Liver (tissue), 3 donors: ENCODE measurements at regions not wholly inside any gene's neighbourhood (a gene's known extent, or its start where the extent isn't known, plus 50 kb on each side); places are given as distances from the start of the nearest gene placed in this dataset.

Experiments used
- EGR1 ChIP-seq, 2 donors: IDR thresholded peaks; 2 replicates each; pipeline ENCODE4 v1.6.1; 2016 to 2018; ENCODE audit warnings: antibody characterized with exemption in 2 of 2, low read depth in 2 of 2
- FOXA1 ChIP-seq: IDR thresholded peaks from 2 replicates; pipeline ENCODE4 v1.6.1; 2016; ENCODE audit warnings: antibody characterized with exemption
- GABPA ChIP-seq, 2 donors: IDR thresholded peaks in 1 of 2; conservative IDR thresholded peaks in 1 of 2; 2 replicates each; pipeline ENCODE4 v1.6.1; 2016; ENCODE audit warnings: antibody characterized with exemption in 2 of 2, mild to moderate bottlenecking in 1 of 2, moderate library complexity in 1 of 2
- HNF4A ChIP-seq, 2 donors: conservative IDR thresholded peaks; 2 replicates each; pipeline ENCODE4 v1.6.1; 2016; ENCODE audit warnings: antibody characterized with exemption in 2 of 2, mild to moderate bottlenecking in 2 of 2
- JUND ChIP-seq, 2 donors: IDR thresholded peaks; 2 replicates each; pipeline ENCODE4 v1.6.1; 2016; ENCODE audit warnings: antibody characterized with exemption in 2 of 2
- MAX ChIP-seq: IDR thresholded peaks from 2 replicates; pipeline ENCODE4 v1.6.1; 2016; ENCODE audit warnings: antibody characterized with exemption
- RAD21 ChIP-seq, 2 donors: IDR thresholded peaks; 2 replicates each; pipeline ENCODE4 v1.6.1; 2016; ENCODE audit warnings: antibody characterized with exemption in 2 of 2, mild to moderate bottlenecking in 2 of 2
- RXRA ChIP-seq, 2 donors: IDR thresholded peaks; 2 replicates each; pipeline ENCODE4 v1.6.1; 2017 to 2018; ENCODE audit warnings: antibody characterized with exemption in 2 of 2, mild to moderate bottlenecking in 1 of 2
- SP1 ChIP-seq: IDR thresholded peaks from 2 replicates; pipeline ENCODE4 v1.6.1; 2018; ENCODE audit warnings: antibody characterized with exemption, mild to moderate bottlenecking
- TAF1 ChIP-seq: conservative IDR thresholded peaks from 2 replicates; pipeline ENCODE4 v1.6.1; 2016; ENCODE audit warnings: antibody characterized with exemption, mild to moderate bottlenecking
- YY1 ChIP-seq: IDR thresholded peaks from 2 replicates; pipeline ENCODE4 v1.6.1; 2016; ENCODE audit warnings: antibody characterized with exemption, mild to moderate bottlenecking
- TF ChIP-seq, protein P1 (sequence below): fragments of 150-350 bp; IDR thresholded peaks from 2 replicates; pipeline ENCODE4 v1.5.1; 2017; ENCODE audit warnings: improper control_type of control experiment, low read depth, low read length; ENCODE audit not compliant: missing input control
- TF ChIP-seq, protein P2 (sequence below): IDR thresholded peaks from 2 replicates; pipeline ENCODE4 v1.6.1; 2016; ENCODE audit warnings: antibody characterized with exemption
- donor health status: healthy.
- donor health status: healthy.

DNA sequence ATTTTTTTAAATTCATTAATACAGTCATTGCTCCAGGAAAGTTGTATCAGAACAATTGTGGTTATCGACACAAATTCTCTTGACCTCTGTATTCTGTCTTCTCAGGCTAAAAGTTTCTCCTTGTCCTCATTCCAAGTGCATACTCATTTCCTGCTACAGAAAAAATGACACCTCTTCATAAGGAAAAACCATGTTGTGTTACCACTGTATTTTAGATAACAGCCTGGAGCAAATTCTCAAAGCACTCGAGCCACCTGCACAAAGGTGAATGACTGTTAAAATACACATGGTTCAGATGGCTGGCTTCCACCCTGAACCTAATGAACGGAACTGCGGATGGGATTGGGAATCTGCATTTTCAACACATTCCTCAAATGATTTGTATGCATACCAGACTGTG, 586.5 kb downstream of the EPHA4 start:
- TF ChIP-seq YY1 (no peak), SP1 (no peak), TAF1 (no peak), MAX (no peak), JUND (IDR thresholded peaks at IDR 0.05) (no peak), RXRA (IDR thresholded peaks at IDR 0.05) (no peak), GABPA (IDR thresholded peaks at IDR 0.05 in 1 of 2, conservative IDR thresholded peaks at IDR 0.05 in 1 of 2) (no peak), FOXA1 (no peak), EGR1 (IDR thresholded peaks at IDR 0.05; ENCODE audit: low read depth in 2 of 2) (no peak), RAD21 (IDR thresholded peaks at IDR 0.05) (no peak), HNF4A (conservative IDR thresholded peaks at IDR 0.05) (no peak)
- TF ChIP-seq, protein P1, sequence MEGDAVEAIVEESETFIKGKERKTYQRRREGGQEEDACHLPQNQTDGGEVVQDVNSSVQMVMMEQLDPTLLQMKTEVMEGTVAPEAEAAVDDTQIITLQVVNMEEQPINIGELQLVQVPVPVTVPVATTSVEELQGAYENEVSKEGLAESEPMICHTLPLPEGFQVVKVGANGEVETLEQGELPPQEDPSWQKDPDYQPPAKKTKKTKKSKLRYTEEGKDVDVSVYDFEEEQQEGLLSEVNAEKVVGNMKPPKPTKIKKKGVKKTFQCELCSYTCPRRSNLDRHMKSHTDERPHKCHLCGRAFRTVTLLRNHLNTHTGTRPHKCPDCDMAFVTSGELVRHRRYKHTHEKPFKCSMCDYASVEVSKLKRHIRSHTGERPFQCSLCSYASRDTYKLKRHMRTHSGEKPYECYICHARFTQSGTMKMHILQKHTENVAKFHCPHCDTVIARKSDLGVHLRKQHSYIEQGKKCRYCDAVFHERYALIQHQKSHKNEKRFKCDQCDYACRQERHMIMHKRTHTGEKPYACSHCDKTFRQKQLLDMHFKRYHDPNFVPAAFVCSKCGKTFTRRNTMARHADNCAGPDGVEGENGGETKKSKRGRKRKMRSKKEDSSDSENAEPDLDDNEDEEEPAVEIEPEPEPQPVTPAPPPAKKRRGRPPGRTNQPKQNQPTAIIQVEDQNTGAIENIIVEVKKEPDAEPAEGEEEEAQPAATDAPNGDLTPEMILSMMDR, result no peak
- TF ChIP-seq, protein P2, sequence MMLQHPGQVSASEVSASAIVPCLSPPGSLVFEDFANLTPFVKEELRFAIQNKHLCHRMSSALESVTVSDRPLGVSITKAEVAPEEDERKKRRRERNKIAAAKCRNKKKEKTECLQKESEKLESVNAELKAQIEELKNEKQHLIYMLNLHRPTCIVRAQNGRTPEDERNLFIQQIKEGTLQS, result no peak
